T-helper 1 cell (primary cell): ENCODE measurements at regions not wholly inside any gene's neighbourhood (a gene's known extent, or its start where the extent isn't known, plus 50 kb on each side); places are given as distances from the start of the nearest gene placed in this dataset.
"Not testable (repeated sequence)": the region's sequence is repeated elsewhere in the genome, so short reads cannot be mapped to it uniquely, and the experiment has no call there.

Experiments used
- DNase-seq, 5 donors: peaks; one replicate each; pipeline ENCODE4 v3.0.0-alpha.2; 2012 to 2020

- no peak for DNase-seq
Observed at GRCh38 chr12:87059231-87059630, 803.0 kb upstream of the MGAT4C start.

- no peak for DNase-seq
Observed at GRCh38 chr12:87054226-87054625, 798.0 kb upstream of the MGAT4C start.

- no peak for DNase-seq
Observed at GRCh38 chr12:87051621-87052020, 795.4 kb upstream of the MGAT4C start.

GRCh38 chr12:87047691-87048090 lies 791.5 kb upstream of the MGAT4C start:
- DNase-seq, result no peak

GRCh38 chr12:87039536-87039935 lies 783.3 kb upstream of the MGAT4C start:
- DNase-seq, result no peak

- DNase-seq, result no peak
Observed at GRCh38 chr12:87038098-87038497, 781.9 kb upstream of the MGAT4C start.

GRCh38 chr12:87025976-87026375 lies 769.8 kb upstream of the MGAT4C start:
- DNase-seq, result no peak

- DNase-seq, result no peak
Observed at GRCh38 chr12:87021400-87021799, 765.2 kb upstream of the MGAT4C start.

- no peak for DNase-seq
Observed at GRCh38 chr12:87020071-87020470, 763.9 kb upstream of the MGAT4C start.

- DNase-seq, result no peak
Observed at GRCh38 chr12:87015352-87015751, 759.2 kb upstream of the MGAT4C start.

GRCh38 chr12:87008785-87009384 lies 752.7 kb upstream of the MGAT4C start:
- DNase-seq, result no peak

- no peak for DNase-seq
Observed at GRCh38 chr12:87001102-87001501, 744.9 kb upstream of the MGAT4C start.

GRCh38 chr12:86985298-86985697 lies 729.1 kb upstream of the MGAT4C start:
- no peak for DNase-seq

GRCh38 chr12:86970595-86970994 lies 714.4 kb upstream of the MGAT4C start:
- DNase-seq, result not testable (repeated sequence)

- no peak for DNase-seq
Observed at GRCh38 chr12:86959766-86960458, 703.7 kb upstream of the MGAT4C start.

- no peak for DNase-seq
Observed at GRCh38 chr12:86950444-86950843, 694.3 kb upstream of the MGAT4C start.

- DNase-seq, result no peak
Observed at GRCh38 chr12:86950043-86950442, 693.9 kb upstream of the MGAT4C start.

GRCh38 chr12:86948851-86949250 lies 692.7 kb upstream of the MGAT4C start:
- no peak for DNase-seq

- no peak for DNase-seq
Observed at GRCh38 chr12:86945685-86946196, 689.5 kb upstream of the MGAT4C start.

- DNase-seq, result not testable (repeated sequence)
Observed at GRCh38 chr12:86944197-86944819, 688.1 kb upstream of the MGAT4C start.

- no peak for DNase-seq
Observed at GRCh38 chr12:86931714-86932113, 675.5 kb upstream of the MGAT4C start.

- no peak for DNase-seq
Observed at GRCh38 chr12:86929962-86930361, 673.8 kb upstream of the MGAT4C start.

- DNase-seq, result no peak
Observed at GRCh38 chr12:86917121-86917520, 660.9 kb upstream of the MGAT4C start.

GRCh38 chr12:86914721-86915120 lies 658.5 kb upstream of the MGAT4C start:
- DNase-seq, result no peak
